HG03354 (cell line): ENCODE measurements at regions not wholly inside any gene's neighbourhood (a gene's known extent, or its start where the extent isn't known, plus 50 kb on each side); places are given as distances from the start of the nearest gene placed in this dataset.
"Not testable (repeated sequence)": the region's sequence is repeated elsewhere in the genome, so short reads cannot be mapped to it uniquely, and the experiment has no call there.

Source experiments
- ATAC-seq: cut with Tn5 transposase; IDR thresholded peaks from one replicate; pipeline ENCODE4 v1.9.1; 2021; ENCODE audit warnings: mild to moderate bottlenecking; ENCODE audit not compliant: unreplicated experiment, poor library complexity, severe bottlenecking

DNA sequence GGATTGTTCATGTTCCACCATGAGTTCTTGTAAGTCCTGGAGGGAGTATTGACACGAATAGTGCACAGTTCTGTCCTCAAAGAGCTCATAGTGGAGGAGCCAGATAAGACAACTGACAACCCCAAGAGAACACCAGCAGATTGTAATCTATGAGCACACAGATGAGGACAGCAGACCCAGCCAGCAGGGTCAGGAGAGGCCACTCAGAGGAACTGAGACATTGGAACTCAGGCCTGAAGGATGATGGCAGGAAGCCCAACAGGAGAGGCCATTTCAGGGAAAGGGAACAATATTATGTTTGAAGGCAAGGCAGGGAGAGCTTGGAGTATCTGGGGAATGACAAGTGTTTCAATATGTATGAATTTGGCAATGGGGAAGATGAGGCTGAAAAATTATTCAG is 63.7 kb upstream of the IPO5 start:
- no peak for ATAC-seq

GRCh38 chr13:97890573-97890972 is 62.9 kb upstream of the IPO5 start:
- no peak for ATAC-seq

- not testable (repeated sequence) for ATAC-seq
Measured at GRCh38 chr13:97891964-97892363, 61.5 kb upstream of the IPO5 start.

GRCh38 chr13:97892717-97893116 is 60.8 kb upstream of the IPO5 start:
- no peak for ATAC-seq

- ATAC-seq: no peak
Measured at GRCh38 chr13:97895383-97895782, 58.1 kb upstream of the IPO5 start.

- ATAC-seq: no peak
Measured at GRCh38 chr13:97896446-97896845, 57.0 kb upstream of the IPO5 start.

GRCh38 chr13:97901716-97902115 is 51.8 kb upstream of the IPO5 start:
- ATAC-seq: no peak
